ENCODE measurements at regions not wholly inside any gene's neighbourhood (a gene's known extent, or its start where the extent isn't known, plus 50 kb on each side); places are given as distances from the start of the nearest gene placed in this dataset.
"Not testable (repeated sequence)": the region's sequence is repeated elsewhere in the genome, so short reads cannot be mapped to it uniquely, and the experiment has no call there.

GRCh38 chr5:52148679-52149078 lies 639.0 kb upstream of the ITGA1 start:
- Histone ChIP-seq H3K9me3 (ENCODE audit: control insufficient read depth, insufficient read depth, low read depth, low read length) (no peaks in the 10 kb centered on the region), H3K4me3 (ENCODE audit: low read depth, low read length) (no peak overlapping the region), H3K27ac (ENCODE audit: extremely low read depth, low read depth, low read length) (no peak overlapping the region), H3K36me3 (ENCODE audit: control insufficient read depth in 2 of 2, insufficient read depth in 1 of 2, low read length in 2 of 2) (no peaks in the 10 kb centered on the region), H3K4me1 (ENCODE audit: control insufficient read depth, insufficient read depth, low read length) (no peaks in the 10 kb centered on the region)
- ChIA-PET POLR2A (no interaction called here), CTCF (no interaction called here)
- no peak for TF ChIP-seq SP3 (tag by site-specific recombination; IDR thresholded peaks at IDR 0.05)
- TF ChIP-seq ZNF501 (tag by site-specific recombination; IDR thresholded peaks at IDR 0.05): no peak
- no peak for TF ChIP-seq ZNF518A (tag by site-specific recombination; conservative IDR thresholded peaks at IDR 0.05; ENCODE audit: low read depth)
- TF ChIP-seq ZNF548 (tag by site-specific recombination; IDR thresholded peaks at IDR 0.05): no peak
- TF ChIP-seq ZNF404 (tag by site-specific recombination; IDR thresholded peaks at IDR 0.05): no peak
- TF ChIP-seq TRIM28 (IDR thresholded peaks at IDR 0.05; ENCODE audit: borderline replicate concordance, low read length): no peak
- TF ChIP-seq ZFP37 (tag by site-specific recombination; IDR thresholded peaks at IDR 0.05): no peak

GRCh38 chr5:52150501-52150900 lies 637.2 kb upstream of the ITGA1 start:
- Histone ChIP-seq H3K36me3 (ENCODE audit: control insufficient read depth in 2 of 2, insufficient read depth in 1 of 2, low read length in 2 of 2) (no peaks in the 10 kb centered on the region), H3K4me1 (ENCODE audit: control insufficient read depth, insufficient read depth, low read length) (no peaks in the 10 kb centered on the region), H3K27ac (ENCODE audit: extremely low read depth, low read depth, low read length) (no peak overlapping the region), H3K4me3 (ENCODE audit: low read depth, low read length) (no peak overlapping the region), H3K9me3 (ENCODE audit: control insufficient read depth, insufficient read depth, low read depth, low read length) (no peaks in the 10 kb centered on the region)
- POLR2A ChIA-PET: no interaction called here
- TF ChIP-seq BCL11A (tag by site-specific recombination; IDR thresholded peaks at IDR 0.05; ENCODE audit: low read depth) (no peak), KLF10 (tag by site-specific recombination; IDR thresholded peaks at IDR 0.05) (no peak), PRDM1 (tag by site-specific recombination; IDR thresholded peaks at IDR 0.05) (no peak), ZNF324 (tag by site-specific recombination; IDR thresholded peaks at IDR 0.05) (no peak), ATF2 (tag by site-specific recombination; IDR thresholded peaks at IDR 0.05; ENCODE audit: low read depth) (no peak), ZNF18 (tag by site-specific recombination; IDR thresholded peaks at IDR 0.05) (no peak), SETDB1 (IDR thresholded peaks at IDR 0.05; ENCODE audit: insufficient read length, low read length) (no peak), ZNF776 (tag by site-specific recombination; IDR thresholded peaks at IDR 0.05; ENCODE audit: borderline replicate concordance) (no peak), ZIC2 (tag by site-specific recombination; IDR thresholded peaks at IDR 0.05) (no peak), ZFP3 (tag by site-specific recombination; IDR thresholded peaks at IDR 0.05; ENCODE audit: low read depth) (no peak), ZNF132 (tag by site-specific recombination; IDR thresholded peaks at IDR 0.05; ENCODE audit: borderline replicate concordance) (no peak), HIC1 (tag by site-specific recombination; IDR thresholded peaks at IDR 0.05) (no peak), ZFP69B (tag by site-specific recombination; IDR thresholded peaks at IDR 0.05) (no peak), ZBTB48 (tag by site-specific recombination; IDR thresholded peaks at IDR 0.05) (no peak), ZNF394 (tag by site-specific recombination; IDR thresholded peaks at IDR 0.05; ENCODE audit: borderline replicate concordance) (no peak), FEZF1 (tag by site-specific recombination; IDR thresholded peaks at IDR 0.05) (no peak)
- CTCF ChIA-PET: no interaction called here

GRCh38 chr5:52156809-52157208 lies 630.9 kb upstream of the ITGA1 start:
- CTCF ChIA-PET; H3K27ac ChIP-seq (ENCODE audit: extremely low read depth, low read depth, low read length); H3K4me3 ChIP-seq (ENCODE audit: low read depth, low read length); H3K9me3 ChIP-seq (ENCODE audit: control insufficient read depth, insufficient read depth, low read depth, low read length); H3K4me1 ChIP-seq (ENCODE audit: control insufficient read depth, insufficient read depth, low read length); POLR2A ChIA-PET; H3K36me3 ChIP-seq (ENCODE audit: control insufficient read depth in 2 of 2, insufficient read depth in 1 of 2, low read length in 2 of 2): not testable (repeated sequence)

Data from HEK293 (cell line).